HG02610 (cell line): ENCODE measurements at regions not wholly inside any gene's neighbourhood (a gene's known extent, or its start where the extent isn't known, plus 50 kb on each side); places are given as distances from the start of the nearest gene placed in this dataset.

Source experiments
- ATAC-seq: cut with Tn5 transposase; IDR thresholded peaks from one replicate; pipeline ENCODE4 v1.9.1; 2021; ENCODE audit warnings: mild to moderate bottlenecking, moderate library complexity; ENCODE audit not compliant: unreplicated experiment

- ATAC-seq = peak; percentile 86
Observed at GRCh38 chr1:58996341-58997059, 212.7 kb upstream of the JUN start.

GRCh38 chr1:58997060-58997411, 213.2 kb upstream of the JUN start:
- ATAC-seq = peak; percentile 49

GRCh38 chr1:58997637-58998036, 213.8 kb upstream of the JUN start:
- no peak for ATAC-seq

GRCh38 chr1:58999676-59000075, 215.8 kb upstream of the JUN start:
- no peak for ATAC-seq

GRCh38 chr1:59004755-59005154, 220.9 kb upstream of the JUN start:
- ATAC-seq = no peak

GRCh38 chr1:59005491-59006288, 221.8 kb upstream of the JUN start:
- ATAC-seq = no peak

GRCh38 chr1:59006289-59006658, 222.4 kb upstream of the JUN start:
- ATAC-seq = no peak

GRCh38 chr1:59006932-59007331, 223.1 kb upstream of the JUN start:
- no peak for ATAC-seq

- peak; percentile 7 for ATAC-seq
Observed at GRCh38 chr1:59007429-59007819, 223.6 kb upstream of the JUN start.

GRCh38 chr1:59007820-59008598, 224.2 kb upstream of the JUN start:
- ATAC-seq = peak; percentile 56

- no peak for ATAC-seq
Observed at GRCh38 chr1:59008599-59009347, 224.9 kb upstream of the JUN start.

GRCh38 chr1:59011663-59012062, 227.8 kb upstream of the JUN start:
- no peak for ATAC-seq

- no peak for ATAC-seq
Observed at GRCh38 chr1:59012378-59012777, 228.5 kb upstream of the JUN start.

- peak; percentile 73 for ATAC-seq
Observed at GRCh38 chr1:59013276-59013927, 229.6 kb upstream of the JUN start.

- no peak for ATAC-seq
Observed at GRCh38 chr1:59013928-59014279, 230.1 kb upstream of the JUN start.

- ATAC-seq = no peak
Observed at GRCh38 chr1:59014827-59015226, 231.0 kb upstream of the JUN start.

- no peak for ATAC-seq
Observed at GRCh38 chr1:59015708-59016107, 231.9 kb upstream of the JUN start.

GRCh38 chr1:59016390-59016789, 232.5 kb upstream of the JUN start:
- no peak for ATAC-seq

- ATAC-seq = no peak
Observed at GRCh38 chr1:59017501-59018231, 233.8 kb upstream of the JUN start.

- no peak for ATAC-seq
Observed at GRCh38 chr1:59018446-59018845, 234.6 kb upstream of the JUN start.
